K562 (cell line): ENCODE measurements at regions not wholly inside any gene's neighbourhood (a gene's known extent, or its start where the extent isn't known, plus 50 kb on each side); places are given as distances from the start of the nearest gene placed in this dataset.
A peak's percentile ranks its signal among the peaks of the same experiment; 100 is the strongest.

Source experiments
- BRD4 ChIP-seq: fragments of 200-600 bp; sonication (generic); IDR thresholded peaks from 2 replicates; pipeline ENCODE4 v1.6.1; 2017; ENCODE audit warnings: inconsistent platforms
- BRF1 ChIP-seq: IDR thresholded peaks from 3 replicates; pipeline ENCODE4 v1.6.1; 2011; ENCODE audit warnings: borderline replicate concordance, mild to moderate bottlenecking; ENCODE audit not compliant: insufficient read length; ENCODE audit errors: extremely low read depth
- CREBBP ChIP-seq: IDR thresholded peaks from one replicate; pipeline ENCODE4 v1.6.1; 2012; ENCODE audit warnings: low read depth, mild to moderate bottlenecking, control low read depth, inconsistent platforms, low read length
- E2F3 ChIP-seq: fragments of 250-450 bp; sonication (Bioruptor Pico); IDR thresholded peaks from 2 replicates; pipeline ENCODE4 v1.4.0; 2020; ENCODE audit warnings: mild to moderate bottlenecking
- HEY1 ChIP-seq: fragments of 250-450 bp; sonication (Bioruptor Pico); IDR thresholded peaks from 2 replicates; pipeline ENCODE4 v1.5.0; 2020; ENCODE audit warnings: mild to moderate bottlenecking, moderate library complexity, borderline replicate concordance
- HIVEP1 ChIP-seq: fragments of 250-450 bp; sonication (Bioruptor Pico); IDR thresholded peaks from 2 replicates; pipeline ENCODE4 v1.4.0; 2020; ENCODE audit warnings: mild to moderate bottlenecking
- KLF6 ChIP-seq: fragments of 250-450 bp; sonication (Bioruptor Pico); IDR thresholded peaks from 2 replicates; pipeline ENCODE4 v1.4.0; 2020; ENCODE audit warnings: mild to moderate bottlenecking, moderate library complexity, borderline replicate concordance
- MAFG ChIP-seq: fragments of 450-650 bp; conservative IDR thresholded peaks from 2 replicates; pipeline ENCODE4 v1.6.1; 2016; ENCODE audit warnings: missing genetic modification characterization, missing compliant biosample characterization
- NCOA1 ChIP-seq: fragments of 450-650 bp; IDR thresholded peaks from 2 replicates; pipeline ENCODE4 v1.6.1; 2016; ENCODE audit warnings: low read depth
- PML ChIP-seq: IDR thresholded peaks from 2 replicates; pipeline ENCODE4 v1.6.1; 2012; ENCODE audit warnings: low read length, inconsistent platforms
- PRMT5 ChIP-seq: sonication (generic); formaldehyde crosslinking; IDR thresholded peaks from 2 replicates; pipeline ENCODE4 v1.5.0; 2020; ENCODE audit warnings: missing genetic modification reagents
- RCOR1 ChIP-seq, 2 experiments: IDR thresholded peaks; 2 replicates each; pipeline ENCODE4 v1.6.1; 2012; ENCODE audit warnings: low read depth in 2 of 2, low read length in 2 of 2, borderline replicate concordance in 1 of 2, improper control_type of control experiment in 1 of 2
- SIX5 ChIP-seq, 2 experiments: IDR thresholded peaks; 2 replicates each; pipeline ENCODE4 v1.6.1; 2011; ENCODE audit warnings: low read length in 2 of 2, borderline replicate concordance in 1 of 2, low read depth in 1 of 2, mild to moderate bottlenecking in 1 of 2, moderate library complexity in 1 of 2; ENCODE audit not compliant: insufficient read depth in 1 of 2
- SRF ChIP-seq, 2 experiments: fragments of 250-450, 450-650 bp in 1 of 2; sonication (Bioruptor Pico) in 1 of 2; sonication (generic) in 1 of 2; formaldehyde crosslinking; IDR thresholded peaks; 2 replicates each; pipeline versions ENCODE4 v1.5.0 to v1.5.1; 2020 to 2022; ENCODE audit warnings: mild to moderate bottlenecking in 1 of 2, missing genetic modification reagents in 1 of 2
- WHSC1 ChIP-seq: IDR thresholded peaks from one replicate; pipeline ENCODE4 v1.6.1; 2012; ENCODE audit warnings: low read length, control low read depth, inconsistent platforms
- ZNF224 ChIP-seq: sonication (generic); formaldehyde crosslinking; IDR thresholded peaks from 2 replicates; pipeline ENCODE4 v1.8.0; 2022; ENCODE audit warnings: mild to moderate bottlenecking, missing genetic modification reagents
- ZNF507 ChIP-seq: conservative IDR thresholded peaks from 2 replicates; pipeline ENCODE4 v1.6.1; 2017; ENCODE audit warnings: missing genetic modification characterization, missing compliant biosample characterization
- TF ChIP-seq, protein P1 (sequence below): fragments of 450-650 bp; IDR thresholded peaks from 2 replicates; pipeline ENCODE4 v1.6.1; 2016
- TF ChIP-seq, protein P2 (sequence below): IDR thresholded peaks from 2 replicates; pipeline ENCODE4 v1.6.1; 2011; ENCODE audit warnings: borderline replicate concordance, low read depth, mild to moderate bottlenecking, moderate library complexity, low read length; ENCODE audit not compliant: insufficient read depth, poor library complexity, severe bottlenecking
- TF ChIP-seq, protein P3 (sequence below): sonication (generic); formaldehyde crosslinking; IDR thresholded peaks from 2 replicates; pipeline ENCODE4 v1.8.0; 2022; ENCODE audit warnings: mild to moderate bottlenecking, missing genetic modification reagents
- TF ChIP-seq, protein P4 (sequence below): fragments of 200-400 bp; formaldehyde crosslinking; IDR thresholded peaks from 2 replicates; pipeline ENCODE4 v1.6.1; 2017; ENCODE audit warnings: mild to moderate bottlenecking, low read depth, low read length, moderate library complexity

DNA sequence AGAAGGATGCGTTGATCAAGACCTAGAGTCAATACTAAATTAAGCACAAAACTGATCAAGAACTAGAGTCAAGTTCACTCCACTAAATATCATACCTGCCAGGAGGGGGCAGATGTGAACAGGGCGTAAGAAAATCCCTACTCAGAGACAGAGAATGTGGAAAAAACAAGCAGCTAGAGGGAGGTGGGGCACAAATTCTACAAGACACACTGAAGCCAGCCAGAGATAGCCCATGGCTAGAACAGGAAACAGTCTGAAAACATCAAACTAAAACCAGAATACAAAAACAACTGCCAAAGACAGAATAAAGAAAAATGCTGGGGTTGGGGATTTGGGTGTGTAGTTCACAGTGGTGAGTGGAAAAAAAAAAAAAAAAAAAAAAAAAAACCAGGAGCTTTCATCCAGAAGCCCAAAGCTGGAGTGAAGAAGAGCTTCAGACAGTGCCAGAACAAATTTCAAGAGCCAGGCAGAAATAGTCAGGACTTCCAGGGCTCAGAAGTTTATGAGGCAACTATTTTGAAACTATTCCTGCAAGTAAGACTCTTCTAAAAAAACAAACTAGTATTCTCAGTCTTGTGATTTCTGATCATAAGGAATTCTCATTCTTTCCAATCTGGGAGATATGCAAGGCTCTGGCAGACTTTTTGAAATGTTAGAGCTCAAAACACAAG is 118.3 kb downstream of the CCDC71L start (continued):
- TF ChIP-seq NCOA1 = peak; percentile 69; the same call in 1 of the 2 replicates
- no peak for TF ChIP-seq ZNF224
- no peak for TF ChIP-seq WHSC1
- TF ChIP-seq HEY1 (CRISPR knock-in tag) = no peak
- TF ChIP-seq PRMT5 (CRISPR knock-in tag) = no peak
- TF ChIP-seq, protein P1, sequence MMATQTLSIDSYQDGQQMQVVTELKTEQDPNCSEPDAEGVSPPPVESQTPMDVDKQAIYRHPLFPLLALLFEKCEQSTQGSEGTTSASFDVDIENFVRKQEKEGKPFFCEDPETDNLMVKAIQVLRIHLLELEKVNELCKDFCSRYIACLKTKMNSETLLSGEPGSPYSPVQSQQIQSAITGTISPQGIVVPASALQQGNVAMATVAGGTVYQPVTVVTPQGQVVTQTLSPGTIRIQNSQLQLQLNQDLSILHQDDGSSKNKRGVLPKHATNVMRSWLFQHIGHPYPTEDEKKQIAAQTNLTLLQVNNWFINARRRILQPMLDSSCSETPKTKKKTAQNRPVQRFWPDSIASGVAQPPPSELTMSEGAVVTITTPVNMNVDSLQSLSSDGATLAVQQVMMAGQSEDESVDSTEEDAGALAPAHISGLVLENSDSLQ = no peak
- TF ChIP-seq CREBBP = no peak
- TF ChIP-seq BRD4 = peak; percentile 35
- TF ChIP-seq KLF6 (CRISPR knock-in tag) = no peak
- TF ChIP-seq, protein P2, sequence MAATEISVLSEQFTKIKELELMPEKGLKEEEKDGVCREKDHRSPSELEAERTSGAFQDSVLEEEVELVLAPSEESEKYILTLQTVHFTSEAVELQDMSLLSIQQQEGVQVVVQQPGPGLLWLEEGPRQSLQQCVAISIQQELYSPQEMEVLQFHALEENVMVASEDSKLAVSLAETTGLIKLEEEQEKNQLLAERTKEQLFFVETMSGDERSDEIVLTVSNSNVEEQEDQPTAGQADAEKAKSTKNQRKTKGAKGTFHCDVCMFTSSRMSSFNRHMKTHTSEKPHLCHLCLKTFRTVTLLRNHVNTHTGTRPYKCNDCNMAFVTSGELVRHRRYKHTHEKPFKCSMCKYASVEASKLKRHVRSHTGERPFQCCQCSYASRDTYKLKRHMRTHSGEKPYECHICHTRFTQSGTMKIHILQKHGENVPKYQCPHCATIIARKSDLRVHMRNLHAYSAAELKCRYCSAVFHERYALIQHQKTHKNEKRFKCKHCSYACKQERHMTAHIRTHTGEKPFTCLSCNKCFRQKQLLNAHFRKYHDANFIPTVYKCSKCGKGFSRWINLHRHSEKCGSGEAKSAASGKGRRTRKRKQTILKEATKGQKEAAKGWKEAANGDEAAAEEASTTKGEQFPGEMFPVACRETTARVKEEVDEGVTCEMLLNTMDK = no peak
- TF ChIP-seq, protein P3, sequence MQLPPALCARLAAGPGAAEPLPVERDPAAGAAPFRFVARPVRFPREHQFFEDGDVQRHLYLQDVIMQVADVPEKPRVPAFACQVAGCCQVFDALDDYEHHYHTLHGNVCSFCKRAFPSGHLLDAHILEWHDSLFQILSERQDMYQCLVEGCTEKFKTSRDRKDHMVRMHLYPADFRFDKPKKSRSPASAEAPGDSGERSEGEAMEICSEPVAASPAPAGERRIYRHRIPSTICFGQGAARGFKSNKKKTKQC (CRISPR knock-in tag) = no peak
- no peak for TF ChIP-seq HIVEP1
- no peak for TF ChIP-seq E2F3
- peak in 1 of 2 experiments; percentile 72; a peak in 2 of 4 replicates for TF ChIP-seq RCOR1 (IDR thresholded peaks at IDR 0.05; ENCODE audit: borderline replicate concordance in 1 of 2, low read depth in 2 of 2, low read length in 2 of 2)
- no peak for TF ChIP-seq ZNF507 (tag)
- no peak for TF ChIP-seq BRF1
- TF ChIP-seq MAFG (tag) = no peak; the same call in 1 of the 2 replicates
- TF ChIP-seq, protein P4, sequence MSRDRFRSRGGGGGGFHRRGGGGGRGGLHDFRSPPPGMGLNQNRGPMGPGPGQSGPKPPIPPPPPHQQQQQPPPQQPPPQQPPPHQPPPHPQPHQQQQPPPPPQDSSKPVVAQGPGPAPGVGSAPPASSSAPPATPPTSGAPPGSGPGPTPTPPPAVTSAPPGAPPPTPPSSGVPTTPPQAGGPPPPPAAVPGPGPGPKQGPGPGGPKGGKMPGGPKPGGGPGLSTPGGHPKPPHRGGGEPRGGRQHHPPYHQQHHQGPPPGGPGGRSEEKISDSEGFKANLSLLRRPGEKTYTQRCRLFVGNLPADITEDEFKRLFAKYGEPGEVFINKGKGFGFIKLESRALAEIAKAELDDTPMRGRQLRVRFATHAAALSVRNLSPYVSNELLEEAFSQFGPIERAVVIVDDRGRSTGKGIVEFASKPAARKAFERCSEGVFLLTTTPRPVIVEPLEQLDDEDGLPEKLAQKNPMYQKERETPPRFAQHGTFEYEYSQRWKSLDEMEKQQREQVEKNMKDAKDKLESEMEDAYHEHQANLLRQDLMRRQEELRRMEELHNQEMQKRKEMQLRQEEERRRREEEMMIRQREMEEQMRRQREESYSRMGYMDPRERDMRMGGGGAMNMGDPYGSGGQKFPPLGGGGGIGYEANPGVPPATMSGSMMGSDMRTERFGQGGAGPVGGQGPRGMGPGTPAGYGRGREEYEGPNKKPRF = no peak
- TF ChIP-seq SRF (CRISPR knock-in tag; IDR thresholded peaks at IDR 0.05) = no peak
- no peak; the same call in 1 of the 2 replicates for TF ChIP-seq PML
- TF ChIP-seq SIX5 (IDR thresholded peaks at IDR 0.05; ENCODE audit: borderline replicate concordance in 1 of 2, insufficient read depth in 1 of 2, low read depth in 1 of 2, low read length in 2 of 2) = no peak
